GM12891 (cell line): ENCODE measurements at regions not wholly inside any gene's neighbourhood (a gene's known extent, or its start where the extent isn't known, plus 50 kb on each side); places are given as distances from the start of the nearest gene placed in this dataset.

Experiments
- PAX5 ChIP-seq: IDR thresholded peaks from 2 replicates; pipeline ENCODE4 v1.6.1; 2011; ENCODE audit warnings: low read length, moderate library complexity, mild to moderate bottlenecking; ENCODE audit not compliant: insufficient read depth, severe bottlenecking
- POLR2A ChIP-seq: IDR thresholded peaks from 2 replicates; pipeline ENCODE4 v1.6.1; 2011; ENCODE audit warnings: low read depth, low read length, control low read depth
- POLR2AphosphoS5 ChIP-seq: IDR thresholded peaks from 2 replicates; pipeline ENCODE4 v1.6.1; 2011; ENCODE audit warnings: low read depth, low read length, control low read depth
- SPI1 ChIP-seq: IDR thresholded peaks from 2 replicates; pipeline ENCODE4 v1.6.1; 2011; ENCODE audit warnings: low read depth, low read length, control low read depth
- TAF1 ChIP-seq: IDR thresholded peaks from 2 replicates; pipeline ENCODE4 v1.6.1; 2011; ENCODE audit warnings: low read depth, low read length, control low read depth

DNA sequence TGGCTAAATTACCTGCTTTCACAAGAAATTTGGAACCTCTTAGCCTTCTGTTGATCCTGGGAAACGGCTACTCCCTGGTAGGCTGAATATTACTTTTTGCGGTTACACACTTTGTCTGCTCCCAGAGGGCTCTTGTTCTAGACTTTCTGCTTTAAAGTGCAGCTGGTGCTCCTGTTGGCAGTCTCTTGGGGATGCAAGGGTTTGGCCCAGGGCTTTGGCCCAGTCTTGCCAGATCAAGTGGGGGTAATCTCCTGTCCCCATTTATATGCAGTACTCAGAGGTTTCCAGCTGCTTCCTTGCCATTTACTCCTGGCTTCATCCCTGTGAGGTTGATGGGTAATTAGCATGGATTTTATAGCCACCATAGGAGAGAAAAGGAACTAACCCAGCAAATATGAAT is 558.2 kb upstream of the MIS18BP1 start:
- TF ChIP-seq POLR2AphosphoS5, result no peak
- TF ChIP-seq TAF1, result no peak
- TF ChIP-seq POLR2A, result no peak
- TF ChIP-seq SPI1, result no peak
- TF ChIP-seq PAX5, result no peak
